Neutrophil (primary cell): ENCODE measurements at regions not wholly inside any gene's neighbourhood (a gene's known extent, or its start where the extent isn't known, plus 50 kb on each side); places are given as distances from the start of the nearest gene placed in this dataset.

ENCODE experiments used
- H3K27ac ChIP-seq: fragments of 200-600 bp; sonication (generic); 2 replicates; pipeline ENCODE4 v1.5.1; 2016; ENCODE audit warnings: mild to moderate bottlenecking, moderate library complexity
- H3K27me3 ChIP-seq: fragments of 200-600 bp; sonication (generic); 2 replicates; pipeline ENCODE4 v1.6.0; 2016; ENCODE audit warnings: mild to moderate bottlenecking
- H3K36me3 ChIP-seq: fragments of 200-600 bp; sonication (generic); 2 replicates; pipeline ENCODE4 v1.5.1; 2017
- H3K4me1 ChIP-seq, 2 experiments: fragments of 200-600 bp in 1 of 2; sonication (generic) in 1 of 2; 1 replicate in 1 of 2; 2 replicates in 1 of 2; pipeline versions ENCODE4 v1.5.1 to v1.6.1; 2013 to 2016; ENCODE audit warnings: low read depth in 1 of 2, low read length in 1 of 2, mild to moderate bottlenecking in 1 of 2, moderate library complexity in 1 of 2; ENCODE audit not compliant: control insufficient read depth in 1 of 2, insufficient read depth in 1 of 2
- H3K4me3 ChIP-seq, 2 experiments: fragments of 200-600 bp in 1 of 2; sonication (generic) in 1 of 2; 1 replicate in 1 of 2; 2 replicates in 1 of 2; pipeline ENCODE4 v1.5.1; 2013 to 2016; ENCODE audit warnings: low read depth in 1 of 2, low read length in 1 of 2, mild to moderate bottlenecking in 1 of 2, moderate library complexity in 1 of 2
- H3K9me3 ChIP-seq: fragments of 200-600 bp; sonication (generic); 2 replicates; pipeline ENCODE4 v1.5.1; 2016
- CTCF ChIP-seq: fragments of 200-600 bp; sonication (generic); IDR thresholded peaks from 2 replicates; pipeline ENCODE4 v1.5.1; 2016; ENCODE audit warnings: antibody characterized with exemption

GRCh38 chr7:156218544-156219306, 406.5 kb upstream of the SHH start:
- Histone ChIP-seq H3K27me3 (no peaks in the 10 kb centered on the region), H3K36me3 (no peaks in the 10 kb centered on the region), H3K4me1 (no peaks in the 10 kb centered on the region), H3K9me3 (no peaks in the 10 kb centered on the region), H3K27ac (no peak overlapping the region), H3K4me3 (no peak overlapping the region)
- no peak for TF ChIP-seq CTCF

GRCh38 chr7:156217803-156218202, 405.5 kb upstream of the SHH start:
- Histone ChIP-seq H3K27ac (no peak overlapping the region), H3K36me3 (no peaks in the 10 kb centered on the region), H3K4me3 (no peak overlapping the region), H3K4me1 (no peaks in the 10 kb centered on the region), H3K27me3 (no peaks in the 10 kb centered on the region), H3K9me3 (no peaks in the 10 kb centered on the region)
- no peak for TF ChIP-seq CTCF

- Histone ChIP-seq H3K4me1 (no peaks in the 10 kb centered on the region), H3K4me3 (no peak overlapping the region), H3K9me3 (no peaks in the 10 kb centered on the region), H3K27ac (no peak overlapping the region), H3K36me3 (no peaks in the 10 kb centered on the region), H3K27me3 (no peaks in the 10 kb centered on the region)
- no peak for TF ChIP-seq CTCF
Measured at GRCh38 chr7:156209087-156209486, 396.8 kb upstream of the SHH start.

GRCh38 chr7:156207306-156207705, 395.0 kb upstream of the SHH start:
- H3K9me3 ChIP-seq = no peaks in the 10 kb centered on the region
- no peak overlapping the region for H3K27ac ChIP-seq
- H3K36me3 ChIP-seq = no peaks in the 10 kb centered on the region
- no peaks in the 10 kb centered on the region for H3K4me1 ChIP-seq
- H3K27me3 ChIP-seq = no peaks in the 10 kb centered on the region
- no peak for TF ChIP-seq CTCF
- H3K4me3 ChIP-seq = no peak overlapping the region

- no peak for TF ChIP-seq CTCF
Measured at GRCh38 chr7:156206174-156206573, 393.9 kb upstream of the SHH start.

More at GRCh38 chr7:156206174-156206573, 393.9 kb upstream of the SHH start:
- H3K36me3 ChIP-seq = no peaks in the 10 kb centered on the region
- H3K9me3 ChIP-seq = no peaks in the 10 kb centered on the region
- H3K4me1 ChIP-seq = no peaks in the 10 kb centered on the region
- no peak overlapping the region for H3K27ac ChIP-seq
- no peaks in the 10 kb centered on the region for H3K27me3 ChIP-seq
- no peak overlapping the region for H3K4me3 ChIP-seq
